LNCAP (cell line): ENCODE measurements at regions not wholly inside any gene's neighbourhood (a gene's known extent, or its start where the extent isn't known, plus 50 kb on each side); places are given as distances from the start of the nearest gene placed in this dataset.

Source experiments
- TF ChIP-seq, protein P1 (sequence below): fragments of 450-650 bp; IDR thresholded peaks from 2 replicates; pipeline ENCODE4 v1.5.1; 2017; ENCODE audit warnings: mild to moderate bottlenecking

DNA sequence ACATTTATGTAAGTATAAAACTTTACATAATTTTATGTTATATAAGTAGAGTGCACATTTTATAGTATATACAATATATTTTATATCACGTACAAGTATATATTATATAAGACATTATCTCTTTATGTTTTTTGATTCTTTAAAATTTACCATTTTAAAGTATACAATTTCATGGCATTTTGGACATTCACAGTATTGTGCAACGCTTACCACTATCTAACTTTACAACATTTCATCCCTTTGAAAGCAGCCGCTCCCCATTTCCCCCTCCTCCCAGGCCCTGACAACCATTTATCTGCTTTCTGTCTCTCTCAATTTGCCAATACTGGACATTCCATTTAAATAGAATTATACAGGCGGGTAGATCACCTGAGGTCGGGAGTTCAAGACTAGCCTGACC lies 512.5 kb downstream of the TSN start:
- TF ChIP-seq, protein P1, sequence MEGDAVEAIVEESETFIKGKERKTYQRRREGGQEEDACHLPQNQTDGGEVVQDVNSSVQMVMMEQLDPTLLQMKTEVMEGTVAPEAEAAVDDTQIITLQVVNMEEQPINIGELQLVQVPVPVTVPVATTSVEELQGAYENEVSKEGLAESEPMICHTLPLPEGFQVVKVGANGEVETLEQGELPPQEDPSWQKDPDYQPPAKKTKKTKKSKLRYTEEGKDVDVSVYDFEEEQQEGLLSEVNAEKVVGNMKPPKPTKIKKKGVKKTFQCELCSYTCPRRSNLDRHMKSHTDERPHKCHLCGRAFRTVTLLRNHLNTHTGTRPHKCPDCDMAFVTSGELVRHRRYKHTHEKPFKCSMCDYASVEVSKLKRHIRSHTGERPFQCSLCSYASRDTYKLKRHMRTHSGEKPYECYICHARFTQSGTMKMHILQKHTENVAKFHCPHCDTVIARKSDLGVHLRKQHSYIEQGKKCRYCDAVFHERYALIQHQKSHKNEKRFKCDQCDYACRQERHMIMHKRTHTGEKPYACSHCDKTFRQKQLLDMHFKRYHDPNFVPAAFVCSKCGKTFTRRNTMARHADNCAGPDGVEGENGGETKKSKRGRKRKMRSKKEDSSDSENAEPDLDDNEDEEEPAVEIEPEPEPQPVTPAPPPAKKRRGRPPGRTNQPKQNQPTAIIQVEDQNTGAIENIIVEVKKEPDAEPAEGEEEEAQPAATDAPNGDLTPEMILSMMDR = no peak

DNA sequence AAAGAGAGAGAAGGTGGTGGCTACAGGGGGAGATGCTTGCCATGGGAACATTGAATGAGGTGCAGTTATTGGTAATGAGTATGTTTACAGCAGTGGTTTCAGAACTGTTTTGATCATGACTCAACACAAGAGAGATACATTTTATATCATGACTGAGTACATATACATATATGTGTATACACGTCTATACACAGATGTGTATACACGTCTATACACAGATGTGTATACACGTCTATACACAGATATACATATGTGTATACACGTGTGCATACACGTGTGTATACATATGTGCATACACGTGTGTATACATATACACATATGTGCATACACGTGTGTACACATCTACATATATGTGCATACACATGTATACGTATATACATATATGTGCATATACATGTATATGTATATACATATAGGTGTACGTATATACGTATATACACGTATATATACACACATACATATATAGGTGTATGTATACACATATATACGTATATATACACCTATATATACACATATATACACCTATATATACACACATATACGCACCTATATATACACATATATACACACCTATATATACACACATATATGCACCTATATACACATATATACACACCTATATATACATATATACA lies 518.5 kb downstream of the TSN start:
- TF ChIP-seq, protein P1 = no peak

DNA sequence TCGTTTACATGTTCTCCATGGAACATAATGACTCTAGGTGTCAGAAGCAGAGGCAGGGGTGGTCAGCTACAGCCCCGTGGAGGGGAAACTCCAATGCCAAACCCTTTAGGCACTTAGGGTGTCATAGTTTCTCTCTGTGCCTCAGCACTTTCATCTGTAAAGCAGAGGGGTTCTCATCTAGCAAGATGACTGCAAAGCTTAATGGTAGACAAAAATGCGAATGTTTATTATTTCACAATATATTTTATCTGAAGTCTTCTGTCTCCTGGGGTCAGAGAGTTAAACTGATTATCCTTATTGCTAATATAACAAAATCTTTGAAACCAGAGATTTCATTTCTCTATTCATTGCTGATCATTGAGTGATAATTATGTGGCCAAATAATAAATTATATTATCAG lies 522.5 kb downstream of the TSN start:
- TF ChIP-seq, protein P1 = no peak

DNA sequence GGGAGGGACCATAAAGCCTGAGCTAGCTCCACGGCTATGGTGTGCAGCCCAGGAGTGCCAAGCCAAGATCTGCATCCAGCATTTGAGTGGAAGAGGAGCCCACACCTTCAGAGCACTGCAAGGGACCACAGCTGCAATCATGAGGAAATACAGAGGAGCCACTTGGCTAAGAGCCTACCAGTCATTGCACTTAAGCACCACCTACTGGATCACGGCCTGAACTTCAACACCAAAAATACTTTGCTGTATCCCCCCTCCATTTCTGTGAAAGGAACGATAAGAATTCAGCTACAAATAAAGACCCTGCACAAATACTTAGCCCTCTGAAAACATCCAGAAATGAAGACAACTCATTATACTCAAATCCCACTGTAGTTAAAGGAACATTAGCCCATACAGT lies 545.3 kb downstream of the TSN start:
- TF ChIP-seq, protein P1 = peak; percentile 11; the same call in 1 of the 2 replicates

DNA sequence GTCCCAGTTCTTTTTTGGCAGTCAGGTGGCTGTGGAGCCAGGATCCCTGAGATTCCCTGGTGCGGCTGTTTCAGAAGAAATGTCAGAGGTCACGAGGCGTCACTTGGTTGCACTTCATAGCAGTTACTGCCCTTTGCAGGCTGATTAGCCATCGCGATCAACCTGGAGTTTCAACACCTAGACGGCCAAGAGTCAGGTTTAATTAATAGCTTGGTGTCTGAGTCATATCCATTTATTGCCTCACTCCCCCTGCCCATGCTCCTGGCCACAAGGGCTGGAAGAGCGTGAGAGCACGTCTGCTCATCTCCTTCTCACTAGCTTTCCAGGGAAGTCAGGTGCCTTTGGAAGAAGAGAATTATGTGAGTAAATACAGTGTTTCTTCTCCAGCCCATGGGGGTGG lies 552.3 kb downstream of the TSN start:
- TF ChIP-seq, protein P1 = no peak

DNA sequence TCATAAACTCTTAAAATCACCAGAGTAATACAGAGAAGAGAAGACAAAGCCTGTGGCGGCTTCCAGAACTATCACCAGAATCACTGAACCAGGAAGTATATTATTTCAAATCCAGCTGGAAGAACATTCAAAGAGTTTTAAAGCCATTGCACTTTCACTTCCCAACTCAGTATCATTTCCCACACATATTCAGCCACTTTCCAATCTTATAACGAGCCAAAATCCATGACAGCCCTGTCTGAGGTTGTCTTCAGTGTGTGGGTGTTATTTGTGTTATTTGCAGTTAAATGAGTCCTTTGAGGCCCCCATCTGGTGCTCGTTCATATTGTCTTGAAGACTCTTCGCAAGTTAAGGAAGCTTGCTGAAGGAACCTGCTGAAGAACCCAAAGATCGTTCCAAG lies 559.9 kb downstream of the TSN start:
- TF ChIP-seq, protein P1 = no peak

DNA sequence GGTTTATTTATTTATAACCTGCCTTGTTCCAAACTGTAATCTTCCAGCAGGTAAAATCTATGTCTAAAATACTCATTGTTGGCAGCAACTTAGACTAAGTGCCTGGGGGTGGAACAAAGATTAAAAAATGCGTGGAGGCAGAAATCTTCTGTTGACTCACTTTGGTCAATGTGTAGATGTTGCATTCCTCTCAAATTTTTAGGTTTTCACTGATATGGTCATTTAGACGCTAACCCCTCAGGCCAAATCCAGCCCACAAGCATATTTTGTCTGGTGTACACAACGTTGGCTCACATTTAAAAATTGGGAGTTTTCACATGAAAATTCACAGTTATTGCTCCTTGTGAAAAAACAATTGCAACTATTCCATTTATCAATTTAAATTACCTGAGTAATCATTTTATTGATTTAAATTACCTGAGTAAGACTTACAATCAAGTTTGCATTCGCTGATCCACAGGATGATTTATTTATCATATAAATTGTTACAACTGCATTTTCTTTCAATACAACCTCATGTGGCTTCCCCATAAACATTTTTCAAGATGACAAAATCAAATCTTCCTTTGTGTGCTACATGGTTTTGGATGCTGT lies 564.2 kb downstream of the TSN start:
- TF ChIP-seq, protein P1 = no peak

DNA sequence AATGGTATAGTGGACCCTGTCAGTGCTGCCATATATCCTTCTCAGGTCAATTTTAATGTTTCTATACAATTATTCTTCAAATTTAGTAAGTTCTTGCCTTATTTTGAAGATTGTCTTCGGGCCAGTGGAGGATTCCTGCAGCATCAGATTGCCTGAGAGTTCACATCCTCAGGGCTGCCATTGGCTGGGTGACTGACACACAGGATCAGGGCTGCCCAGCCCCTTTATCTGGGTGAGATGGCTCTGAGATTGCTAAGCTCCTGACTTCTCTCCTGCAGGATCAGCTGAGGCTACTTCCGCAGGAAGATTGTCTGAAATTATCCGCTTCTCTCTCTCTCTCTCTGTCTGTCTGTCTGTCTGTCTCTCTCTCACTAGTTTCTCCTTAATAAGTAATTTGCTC lies 567.4 kb downstream of the TSN start:
- TF ChIP-seq, protein P1 = no peak
